HCT116 (cell line): ENCODE measurements at regions not wholly inside any gene's neighbourhood (a gene's known extent, or its start where the extent isn't known, plus 50 kb on each side); places are given as distances from the start of the nearest gene placed in this dataset.

Source experiments
- ATAC-seq: fragments of 200-7000 bp; cut with Tn5 transposase; 2 replicates; pipeline ENCODE4 v1.9.1; 2020; ENCODE audit warnings: mild to moderate bottlenecking, moderate library complexity
- BruUV-seq: library from RNA; stranded (reverse); fragments of 400-500 nt; replicated peaks from 2 replicates; lab custom pipeline; 2021; lab: Mats Ljungman, UMichigan
- CTCF ChIA-PET: fragments of 300-600 bp; sonication (Branson Sonifier 250); formaldehyde crosslinking; loops from one replicate; lab custom pipeline; 2021; ENCODE audit warnings: antibody characterized with exemption; lab: Charles Lee
- POLR2A ChIA-PET: fragments of 300-600, 350-600 bp; sonication (Branson Sonifier 250); formaldehyde crosslinking; loops from one replicate; lab custom pipeline; 2021; ENCODE audit warnings: antibody characterized with exemption; lab: Charles Lee
- RAD21 ChIA-PET, 2 experiments: fragments of 300-600 bp; sonication (Branson Sonifier 250); formaldehyde crosslinking; loops; one replicate each; lab custom pipeline; 2023; ENCODE audit warnings: low total read pairs in 2 of 2; ENCODE audit not compliant: uncharacterized antibody in 2 of 2, unreplicated experiment in 2 of 2, low non-redundant PET in 1 of 2; lab: Charles Lee
- DNase-seq: peaks from one replicate; pipeline ENCODE4 v3.0.0-alpha.2; 2010; ENCODE audit warnings: low read depth, low spot score
- H2AFZ ChIP-seq: fragments of 200-600 bp; shearing (Covaris generic), sonication (generic); 2 replicates; pipeline ENCODE4 v1.6.1; 2017; ENCODE audit warnings: low read depth, mixed run types, mixed read lengths, antibody characterized with exemption, low read length; ENCODE audit not compliant: poor library complexity, severe bottlenecking
- H3K27ac ChIP-seq: 2 replicates; pipeline ENCODE4 v1.5.1; 2012; ENCODE audit warnings: low read depth, low read length
- H3K27me3 ChIP-seq: fragments of 200-600 bp; sonication (generic); 2 replicates; pipeline ENCODE4 v1.6.1; 2016; ENCODE audit warnings: mixed run types, low read length, mixed read lengths; ENCODE audit not compliant: insufficient read depth
- H3K36me3 ChIP-seq, 2 experiments: fragments of 200-500 bp in 1 of 2; fragments of 200-600 bp in 1 of 2; sonication (Bioruptor generic) in 1 of 2; sonication (generic) in 1 of 2; 2 replicates each; pipeline versions ENCODE4 v1.5.1 to v1.6.1; 2014 to 2016; ENCODE audit warnings: low read length in 2 of 2, inconsistent platforms in 1 of 2, mixed read lengths in 1 of 2, mixed run types in 1 of 2; ENCODE audit not compliant: insufficient read depth in 2 of 2, control insufficient read depth in 1 of 2
- H3K4me1 ChIP-seq, 2 experiments: fragments of 200-600 bp in 1 of 2; sonication (generic) in 1 of 2; 2 replicates each; pipeline versions ENCODE4 v1.5.1 to v1.6.1; 2012 to 2017; ENCODE audit warnings: low read length in 2 of 2, inconsistent platforms in 1 of 2, mild to moderate bottlenecking in 1 of 2, mixed read lengths in 1 of 2, mixed run types in 1 of 2, moderate library complexity in 1 of 2; ENCODE audit not compliant: insufficient read depth in 2 of 2, control insufficient read depth in 1 of 2
- H3K4me2 ChIP-seq: fragments of 200-600 bp; sonication (generic); 2 replicates; pipeline ENCODE4 v1.6.1; 2017; ENCODE audit warnings: mixed run types, low read length, mixed read lengths
- H3K4me3 ChIP-seq, 2 experiments: fragments of 200-600 bp in 1 of 2; sonication (generic) in 1 of 2; replicated peaks in 1 of 2; 2 replicates each; pipeline ENCODE4 v1.5.1; 2011 to 2016; ENCODE audit warnings: low read length in 2 of 2, control low read depth in 1 of 2, low read depth in 1 of 2, mild to moderate bottlenecking in 1 of 2, mixed read lengths in 1 of 2, mixed run types in 1 of 2
- H3K79me2 ChIP-seq: fragments of 200-600 bp; sonication (generic); 2 replicates; pipeline ENCODE4 v1.6.1; 2017; ENCODE audit warnings: mild to moderate bottlenecking, mixed run types, low read length, moderate library complexity, mixed read lengths; ENCODE audit not compliant: insufficient read depth
- H3K9ac ChIP-seq: fragments of 200-600 bp; sonication (generic); 2 replicates; pipeline ENCODE4 v1.6.1; 2016; ENCODE audit warnings: low read length, mixed read lengths
- H3K9me2 ChIP-seq: fragments of 200-600 bp; sonication (generic), shearing (Covaris generic); 2 replicates; pipeline ENCODE4 v1.6.1; 2017; ENCODE audit warnings: mixed run types, mild to moderate bottlenecking, moderate library complexity; ENCODE audit not compliant: insufficient read depth
- H3K9me3 ChIP-seq, 2 experiments: fragments of 200-500 bp in 1 of 2; fragments of 200-600 bp in 1 of 2; sonication (Bioruptor generic) in 1 of 2; sonication (generic) in 1 of 2; 2 replicates each; pipeline ENCODE4 v1.6.1; 2014 to 2017; ENCODE audit warnings: low read length in 2 of 2, mixed read lengths in 2 of 2, inconsistent platforms in 1 of 2, low read depth in 1 of 2, mild to moderate bottlenecking in 1 of 2, mixed run types in 1 of 2, moderate library complexity in 1 of 2; ENCODE audit not compliant: control insufficient read depth in 1 of 2, insufficient read depth in 1 of 2
- H4K20me1 ChIP-seq: fragments of 200-600 bp; sonication (generic), shearing (Covaris generic); 2 replicates; pipeline ENCODE4 v1.6.1; 2017; ENCODE audit warnings: mixed run types, mild to moderate bottlenecking, moderate library complexity; ENCODE audit not compliant: insufficient read depth
- ATF3 ChIP-seq: IDR thresholded peaks from 2 replicates; pipeline ENCODE4 v1.6.1; 2012
- CEBPB ChIP-seq: IDR thresholded peaks from 2 replicates; pipeline ENCODE4 v1.6.1; 2012; ENCODE audit warnings: low read depth
- CTCF ChIP-seq, 3 experiments: fragments of 200-600 bp in 1 of 3; sonication (generic) in 1 of 3; IDR thresholded peaks in 2 of 3; conservative IDR thresholded peaks in 1 of 3; 2 replicates each; pipeline ENCODE4 v1.5.1; 2012 to 2017; ENCODE audit warnings: low read depth in 2 of 3, low read length in 2 of 3, antibody characterized with exemption in 1 of 3, borderline replicate concordance in 1 of 3, control low read depth in 1 of 3, mild to moderate bottlenecking in 1 of 3, mixed read lengths in 1 of 3, mixed run types in 1 of 3, moderate library complexity in 1 of 3; ENCODE audit not compliant: insufficient read depth in 1 of 3
- EGR1 ChIP-seq: IDR thresholded peaks from 2 replicates; pipeline ENCODE4 v1.6.1; 2012; ENCODE audit warnings: low read depth
- ELF1 ChIP-seq: IDR thresholded peaks from 2 replicates; pipeline ENCODE4 v1.6.1; 2012; ENCODE audit warnings: low read depth, borderline replicate concordance
- EZH2 ChIP-seq: fragments of 200-600 bp; sonication (generic); IDR thresholded peaks from 2 replicates; pipeline ENCODE4 v1.6.1; 2017; ENCODE audit warnings: antibody characterized with exemption, mixed run types
- EZH2phosphoT487 ChIP-seq: fragments of 200-600 bp; IDR thresholded peaks from 2 replicates; pipeline ENCODE4 v1.6.1; 2018; ENCODE audit warnings: antibody characterized with exemption, borderline replicate concordance
- FOSL1 ChIP-seq: IDR thresholded peaks from 2 replicates; pipeline ENCODE4 v1.6.1; 2012; ENCODE audit warnings: low read depth
- JUND ChIP-seq: IDR thresholded peaks from 2 replicates; pipeline ENCODE4 v1.6.1; 2012
- POLR2A ChIP-seq: IDR thresholded peaks from 2 replicates; pipeline ENCODE4 v1.7.0; 2011; ENCODE audit warnings: borderline replicate concordance; ENCODE audit not compliant: insufficient read depth, insufficient read length; ENCODE audit errors: extremely low read depth
- POLR2AphosphoS5 ChIP-seq: IDR thresholded peaks from 2 replicates; pipeline ENCODE4 v1.6.1; 2011; ENCODE audit warnings: mild to moderate bottlenecking, low read depth, low read length, moderate library complexity
- RAD21 ChIP-seq: IDR thresholded peaks from 2 replicates; pipeline ENCODE4 v1.6.1; 2012; ENCODE audit warnings: low read depth, mild to moderate bottlenecking
- REST ChIP-seq: IDR thresholded peaks from 2 replicates; pipeline ENCODE4 v1.6.1; 2012; ENCODE audit warnings: low read depth
- SIN3A ChIP-seq: IDR thresholded peaks from 2 replicates; pipeline ENCODE4 v1.6.1; 2012; ENCODE audit warnings: low read depth
- SRF ChIP-seq: IDR thresholded peaks from 2 replicates; pipeline ENCODE4 v1.6.1; 2012; ENCODE audit warnings: low read depth
- TCF7L2 ChIP-seq: IDR thresholded peaks from 2 replicates; pipeline ENCODE4 v1.7.0; 2011; ENCODE audit warnings: borderline replicate concordance, inconsistent platforms; ENCODE audit not compliant: insufficient read depth, insufficient read length; ENCODE audit errors: extremely low read depth
- YY1 ChIP-seq: IDR thresholded peaks from 2 replicates; pipeline ENCODE4 v1.6.1; 2011; ENCODE audit warnings: low read length, low read depth, moderate library complexity, mild to moderate bottlenecking; ENCODE audit not compliant: insufficient replicate concordance; ENCODE audit errors: extremely low read depth
- ZBTB33 ChIP-seq: IDR thresholded peaks from 2 replicates; pipeline ENCODE4 v1.6.1; 2011; ENCODE audit warnings: mild to moderate bottlenecking, low read length, moderate library complexity; ENCODE audit not compliant: insufficient replicate concordance; ENCODE audit errors: extremely low read depth
- ZFX ChIP-seq: fragments of 450-650 bp; IDR thresholded peaks from 2 replicates; pipeline ENCODE4 v1.6.1; 2017
- ZNF274 ChIP-seq: fragments of 200-500 bp; sonication (Bioruptor generic); IDR thresholded peaks from 2 replicates; pipeline ENCODE4 v1.6.1; 2014; ENCODE audit warnings: mild to moderate bottlenecking, low read depth, low read length, inconsistent platforms
- intact Hi-C: fragments of 100-400 bp; cut with micrococcal nuclease; formaldehyde crosslinking; loops from 2 replicates; pipeline ENCODE4 v1.10.0; 2022

- no peaks in the 10 kb centered on the region for H3K27me3 ChIP-seq
- CTCF ChIA-PET: no interaction called here
- no peaks in the 10 kb centered on the region for H3K9me2 ChIP-seq
- ATAC-seq (no peak), DNase-seq (no peak)
- H4K20me1 ChIP-seq: no peaks in the 10 kb centered on the region
- TF ChIP-seq JUND: no peak
- no peak for TF ChIP-seq POLR2A
- TF ChIP-seq SIN3A: no peak
- no peak for TF ChIP-seq POLR2AphosphoS5
- TF ChIP-seq CTCF (IDR thresholded peaks at IDR 0.05 in 2 of 3, conservative IDR thresholded peaks at IDR 0.05 in 1 of 3; ENCODE audit: borderline replicate concordance in 1 of 3, insufficient read depth in 1 of 3, low read depth in 2 of 3, low read length in 2 of 3): no peak
- TF ChIP-seq ELF1: no peak
- no peak for TF ChIP-seq FOSL1
- no peak for TF ChIP-seq REST
- no peak for TF ChIP-seq ZNF274
- no peak for TF ChIP-seq RAD21
- TF ChIP-seq EZH2phosphoT487: no peak
- no peak for TF ChIP-seq SRF
- TF ChIP-seq ZBTB33: no peak
- TF ChIP-seq ATF3: no peak
- no peak for TF ChIP-seq TCF7L2
- no peak for TF ChIP-seq CEBPB
- no peak for TF ChIP-seq EGR1
- TF ChIP-seq EZH2: no peak
- no peak for TF ChIP-seq ZFX
- no peak for TF ChIP-seq YY1
- BruUV-seq: no TSS peak
- no peaks in the 10 kb centered on the region for H3K79me2 ChIP-seq
- H3K4me3 ChIP-seq: no peak overlapping the region
- H3K27ac ChIP-seq: no peak overlapping the region
- H3K36me3 ChIP-seq: no peaks in the 10 kb centered on the region
- no peak overlapping the region for H3K9ac ChIP-seq
- H3K9me3 ChIP-seq: 0 out of 4 replicates have a peak, but pooled peaks cover 2 to 4% of the 10 kb centered on the region in 2 experiments
- RAD21 ChIA-PET: no interaction called here
- H2AFZ ChIP-seq: no peak overlapping the region
- no peaks in the 10 kb centered on the region for H3K4me1 ChIP-seq
- POLR2A ChIA-PET: no interaction called here
- intact Hi-C loops: no loop called here
- no peak overlapping the region for H3K4me2 ChIP-seq
These were observed 298.2 kb downstream of the POU4F1 start for GRCh38 chr13:78305171-78305570.
